Neural cell (in vitro differentiated cells): ENCODE measurements at regions not wholly inside any gene's neighbourhood (a gene's known extent, or its start where the extent isn't known, plus 50 kb on each side); places are given as distances from the start of the nearest gene placed in this dataset.

Experiments
- H2AFZ ChIP-seq: fragments of 200-600, 300-800 bp; sonication (generic), shearing (Covaris generic); 2 replicates; pipeline ENCODE4 v1.6.0; 2014; ENCODE audit warnings: low read depth, mild to moderate bottlenecking, antibody characterized with exemption, low read length, moderate library complexity
- H3F3A ChIP-seq: fragments of 200-600 bp; shearing (Covaris generic); 2 replicates; pipeline ENCODE4 v1.6.1; 2016; ENCODE audit warnings: mild to moderate bottlenecking, moderate library complexity, mixed read lengths, antibody characterized with exemption, low read length; ENCODE audit not compliant: insufficient read depth, poor library complexity, severe bottlenecking
- H3K27ac ChIP-seq: fragments of 200-600, 300-800 bp; sonication (generic), shearing (Covaris generic); 2 replicates; pipeline ENCODE4 v1.5.1; 2014; ENCODE audit warnings: mild to moderate bottlenecking, low read length, moderate library complexity
- H3K27me3 ChIP-seq: fragments of 300-800, 200-600 bp; sonication (generic), shearing (Covaris generic); 2 replicates; pipeline ENCODE4 v1.6.0; 2014; ENCODE audit warnings: mild to moderate bottlenecking, low read depth, low read length, moderate library complexity; ENCODE audit not compliant: insufficient read depth
- H3K36me3 ChIP-seq: fragments of 300-800, 200-600 bp; sonication (generic), shearing (Covaris generic); 2 replicates; pipeline ENCODE4 v1.5.1; 2014; ENCODE audit warnings: mild to moderate bottlenecking, antibody characterized with exemption, low read length, moderate library complexity; ENCODE audit not compliant: insufficient read depth
- H3K4me2 ChIP-seq: fragments of 300-800, 200-600 bp; sonication (generic), shearing (Covaris generic); 2 replicates; pipeline ENCODE4 v1.6.0; 2014; ENCODE audit warnings: mild to moderate bottlenecking, low read length
- H3K4me3 ChIP-seq: fragments of 300-800, 200-600 bp; sonication (generic), shearing (Covaris generic); 2 replicates; pipeline ENCODE4 v1.5.1; 2014; ENCODE audit warnings: mild to moderate bottlenecking, low read length, moderate library complexity
- H3K79me2 ChIP-seq: fragments of 200-600 bp; shearing (Covaris generic); replicated peaks from 2 replicates; pipeline ENCODE4 v1.6.0; 2014; ENCODE audit warnings: mild to moderate bottlenecking, low read length, moderate library complexity; ENCODE audit not compliant: insufficient read depth
- H3K9ac ChIP-seq: fragments of 300-800, 200-600 bp; sonication (generic), shearing (Covaris generic); 2 replicates; pipeline ENCODE4 v1.6.1; 2016; ENCODE audit warnings: mild to moderate bottlenecking, low read length, mixed read lengths
- H3K9me2 ChIP-seq: fragments of 200-600 bp; shearing (Covaris generic); 2 replicates; pipeline ENCODE4 v1.6.1; 2016; ENCODE audit warnings: mild to moderate bottlenecking, low read length, mixed read lengths; ENCODE audit not compliant: insufficient read depth
- H3K9me3 ChIP-seq: fragments of 200-600, 300-800 bp; sonication (generic), shearing (Covaris generic); 2 replicates; pipeline ENCODE4 v1.6.1; 2016; ENCODE audit warnings: mild to moderate bottlenecking, mixed run types, low read length, moderate library complexity, mixed read lengths
- H4K20me1 ChIP-seq: fragments of 200-600 bp; shearing (Covaris generic); 2 replicates; pipeline ENCODE4 v1.6.1; 2016; ENCODE audit warnings: mild to moderate bottlenecking, mixed run types; ENCODE audit not compliant: insufficient read depth
- EZH2 ChIP-seq: fragments of 200-600, 300-800 bp; shearing (Covaris generic), sonication (generic); IDR thresholded peaks from 2 replicates; pipeline ENCODE4 v1.6.1; 2014; ENCODE audit warnings: antibody characterized with exemption, low read length, borderline replicate concordance, mild to moderate bottlenecking; ENCODE audit not compliant: insufficient read depth, poor library complexity, severe bottlenecking
- TAF1 ChIP-seq: IDR thresholded peaks from 2 replicates; pipeline ENCODE4 v1.6.1; 2012; ENCODE audit warnings: low read depth
- small RNA-seq, 3 experiments: library from RNA; depleted of rRNA; stranded (forward); fragments of <200 nt; gene quantifications; one replicate each; pipeline ENCODE3, GENCODE V24; 2012

- Histone ChIP-seq H3K4me3 (no peak overlapping the region), H3K9me2 (no peaks in the 10 kb centered on the region), H3K27me3 (no peaks in the 10 kb centered on the region), H3F3A (no peaks in the 10 kb centered on the region), H2AFZ (no peak overlapping the region), H3K4me2 (no peak overlapping the region), H3K36me3 (no peaks in the 10 kb centered on the region), H3K27ac (no peak overlapping the region), H4K20me1 (no peaks in the 10 kb centered on the region), H3K79me2 (no peaks in the 10 kb centered on the region), H3K9me3 (no peaks in the 10 kb centered on the region), H3K9ac (no peak overlapping the region)
- TF ChIP-seq EZH2: no peak
- TF ChIP-seq TAF1: no peak
Measured at GRCh38 chr12:124365726-124366430, 71.0 kb downstream of the RFLNA start.

Small RNA genes lying in the stretch of these regions (small RNA-seq; reads per million reads assigned to genes)
- gene AC073916.1: 0 reads per million in 3 experiments
